Right renal pelvis (tissue), 4 donors: ENCODE measurements at regions not wholly inside any gene's neighbourhood (a gene's known extent, or its start where the extent isn't known, plus 50 kb on each side); places are given as distances from the start of the nearest gene placed in this dataset.

Source experiments
- DNase-seq, 4 donors: peaks; one replicate each; pipeline ENCODE4 v3.0.0-alpha.2; 2013; ENCODE audit warnings: low read depth in 4 of 4, low spot score in 3 of 4, missing footprints in 1 of 4

- DNase-seq, result no peak
These were observed 146.4 kb upstream of the PPP1R26 start for GRCh38 chr9:135332979-135333748.

- DNase-seq, result no peak
These were observed 144.6 kb upstream of the PPP1R26 start for GRCh38 chr9:135334953-135335460.

GRCh38 chr9:135335691-135336181 lies 143.8 kb upstream of the PPP1R26 start:
- no peak for DNase-seq

- no peak for DNase-seq
These were observed 142.7 kb upstream of the PPP1R26 start for GRCh38 chr9:135336722-135337527.

- DNase-seq, result no peak
These were observed 141.0 kb upstream of the PPP1R26 start for GRCh38 chr9:135338546-135338945.

GRCh38 chr9:135339378-135339973 lies 140.1 kb upstream of the PPP1R26 start:
- DNase-seq, result no peak

GRCh38 chr9:135340143-135340655 lies 139.4 kb upstream of the PPP1R26 start:
- no peak for DNase-seq

GRCh38 chr9:135340726-135341475 lies 138.7 kb upstream of the PPP1R26 start:
- no peak for DNase-seq

- DNase-seq, result no peak
These were observed 137.9 kb upstream of the PPP1R26 start for GRCh38 chr9:135341612-135342169.

GRCh38 chr9:135342206-135343130 lies 137.1 kb upstream of the PPP1R26 start:
- no peak for DNase-seq

- DNase-seq, result no peak
These were observed 136.4 kb upstream of the PPP1R26 start for GRCh38 chr9:135343136-135343535.

- DNase-seq, result peak in 1 of 4 donors; percentile 60
These were observed 135.6 kb upstream of the PPP1R26 start for GRCh38 chr9:135343837-135344522.

GRCh38 chr9:135344523-135344901 lies 135.1 kb upstream of the PPP1R26 start:
- no peak for DNase-seq

- DNase-seq, result no peak
These were observed 134.6 kb upstream of the PPP1R26 start for GRCh38 chr9:135344915-135345500.

- DNase-seq, result no peak
These were observed 133.7 kb upstream of the PPP1R26 start for GRCh38 chr9:135345775-135346433.

GRCh38 chr9:135346438-135347050 lies 133.0 kb upstream of the PPP1R26 start:
- DNase-seq, result no peak

- DNase-seq, result no peak
These were observed 132.1 kb upstream of the PPP1R26 start for GRCh38 chr9:135347461-135347860.
